NB4 (cell line): ENCODE measurements at regions not wholly inside any gene's neighbourhood (a gene's known extent, or its start where the extent isn't known, plus 50 kb on each side); places are given as distances from the start of the nearest gene placed in this dataset.

ENCODE experiments used
- POLR2A ChIP-seq: IDR thresholded peaks from 2 replicates; pipeline ENCODE4 v1.6.1; 2011; ENCODE audit warnings: mild to moderate bottlenecking; ENCODE audit not compliant: insufficient read length; ENCODE audit errors: extremely low read depth
- TF ChIP-seq, protein P1 (sequence below): IDR thresholded peaks from one replicate; pipeline ENCODE4 v1.5.1; 2012; ENCODE audit warnings: low read depth, low read length

DNA sequence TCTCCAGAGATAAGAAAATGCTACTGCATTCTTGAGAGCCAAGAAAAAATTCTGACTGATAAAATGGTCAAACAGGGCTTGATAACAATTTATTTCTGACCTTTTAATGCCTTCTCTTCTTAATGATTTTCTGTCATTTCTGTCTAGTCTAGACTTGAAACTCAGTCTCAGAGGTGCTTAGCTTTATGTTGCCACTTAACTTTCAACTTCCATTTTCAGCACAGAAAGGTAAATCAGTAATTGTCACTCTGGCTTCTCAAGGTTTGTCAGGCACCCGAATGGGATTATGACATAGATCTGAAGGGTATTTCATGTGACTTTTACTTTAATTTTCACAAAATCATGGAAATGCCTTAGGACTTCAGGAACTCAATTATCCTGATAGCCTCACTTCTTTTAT, 155.4 kb upstream of the GBE1 start:
- TF ChIP-seq, protein P1, sequence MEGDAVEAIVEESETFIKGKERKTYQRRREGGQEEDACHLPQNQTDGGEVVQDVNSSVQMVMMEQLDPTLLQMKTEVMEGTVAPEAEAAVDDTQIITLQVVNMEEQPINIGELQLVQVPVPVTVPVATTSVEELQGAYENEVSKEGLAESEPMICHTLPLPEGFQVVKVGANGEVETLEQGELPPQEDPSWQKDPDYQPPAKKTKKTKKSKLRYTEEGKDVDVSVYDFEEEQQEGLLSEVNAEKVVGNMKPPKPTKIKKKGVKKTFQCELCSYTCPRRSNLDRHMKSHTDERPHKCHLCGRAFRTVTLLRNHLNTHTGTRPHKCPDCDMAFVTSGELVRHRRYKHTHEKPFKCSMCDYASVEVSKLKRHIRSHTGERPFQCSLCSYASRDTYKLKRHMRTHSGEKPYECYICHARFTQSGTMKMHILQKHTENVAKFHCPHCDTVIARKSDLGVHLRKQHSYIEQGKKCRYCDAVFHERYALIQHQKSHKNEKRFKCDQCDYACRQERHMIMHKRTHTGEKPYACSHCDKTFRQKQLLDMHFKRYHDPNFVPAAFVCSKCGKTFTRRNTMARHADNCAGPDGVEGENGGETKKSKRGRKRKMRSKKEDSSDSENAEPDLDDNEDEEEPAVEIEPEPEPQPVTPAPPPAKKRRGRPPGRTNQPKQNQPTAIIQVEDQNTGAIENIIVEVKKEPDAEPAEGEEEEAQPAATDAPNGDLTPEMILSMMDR = no peak
- no peak for TF ChIP-seq POLR2A
